ENCODE measurements at regions not wholly inside any gene's neighbourhood (a gene's known extent, or its start where the extent isn't known, plus 50 kb on each side); places are given as distances from the start of the nearest gene placed in this dataset.
"Not testable (repeated sequence)": the region's sequence is repeated elsewhere in the genome, so short reads cannot be mapped to it uniquely, and the experiment has no call there.

GRCh38 chr6:134814076-134814695 is 135.7 kb downstream of the ALDH8A1 start:
- no peaks in the 10 kb centered on the region for H3K27me3 ChIP-seq (ENCODE audit: insufficient read depth, low read length)

DNA sequence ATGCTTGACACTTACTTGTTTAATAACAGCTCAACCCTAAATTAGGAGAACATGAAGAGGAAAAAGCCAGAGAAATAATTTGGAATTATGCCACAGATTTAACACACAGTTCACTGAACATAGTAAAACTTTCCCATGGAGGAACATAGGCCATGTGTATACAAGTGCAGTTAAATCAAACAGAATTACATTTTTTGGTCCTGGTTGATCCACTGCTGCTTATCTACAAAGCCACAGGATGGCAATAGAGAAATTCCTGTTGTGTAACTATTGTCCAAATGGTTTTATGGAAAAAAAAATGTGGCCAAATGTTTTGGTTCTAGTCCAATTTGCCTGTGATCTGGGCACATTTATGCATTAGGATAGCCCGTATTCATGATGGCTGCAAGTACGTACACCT is 136.8 kb downstream of the ALDH8A1 start:
- no peaks in the 10 kb centered on the region for H3K9me3 ChIP-seq (ENCODE audit: low read depth, low read length)
- no peaks in the 10 kb centered on the region for H3K4me1 ChIP-seq (ENCODE audit: insufficient read depth, low read length)
- H3K27me3 ChIP-seq (ENCODE audit: insufficient read depth, low read length), result no peaks in the 10 kb centered on the region
- no peak overlapping the region for H3K4me3 ChIP-seq (ENCODE audit: low read length)

More at GRCh38 chr6:134814076-134814695, 135.7 kb downstream of the ALDH8A1 start:
- Histone ChIP-seq H3K4me3 (ENCODE audit: low read length) (no peak overlapping the region), H3K4me1 (ENCODE audit: insufficient read depth, low read length) (no peaks in the 10 kb centered on the region), H3K9me3 (ENCODE audit: low read depth, low read length) (no peaks in the 10 kb centered on the region)

DNA sequence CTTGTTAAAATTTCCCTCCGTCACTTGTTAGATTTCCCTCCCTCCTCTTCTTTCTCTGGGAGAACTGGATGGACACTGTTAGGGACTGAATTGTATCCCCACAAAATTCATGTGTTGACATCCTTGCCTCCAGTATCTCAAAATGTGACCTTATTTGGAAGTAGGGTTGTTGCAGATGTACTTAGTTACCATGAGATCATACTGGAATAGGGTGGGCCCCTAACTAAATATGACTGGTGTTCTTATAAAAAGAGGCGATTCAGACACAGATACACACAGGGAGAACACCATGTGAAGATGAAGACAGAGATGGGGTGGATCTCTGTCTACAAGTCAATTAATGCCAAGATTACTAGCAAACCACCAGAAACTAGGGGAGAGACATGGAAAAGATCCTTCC is 139.5 kb downstream of the ALDH8A1 start:
- H3K9me3 ChIP-seq (ENCODE audit: low read depth, low read length), result no peaks in the 10 kb centered on the region
- H3K27me3 ChIP-seq (ENCODE audit: insufficient read depth, low read length), result no peaks in the 10 kb centered on the region
- no peak overlapping the region for H3K4me3 ChIP-seq (ENCODE audit: low read length)
- no peaks in the 10 kb centered on the region for H3K4me1 ChIP-seq (ENCODE audit: insufficient read depth, low read length)

DNA sequence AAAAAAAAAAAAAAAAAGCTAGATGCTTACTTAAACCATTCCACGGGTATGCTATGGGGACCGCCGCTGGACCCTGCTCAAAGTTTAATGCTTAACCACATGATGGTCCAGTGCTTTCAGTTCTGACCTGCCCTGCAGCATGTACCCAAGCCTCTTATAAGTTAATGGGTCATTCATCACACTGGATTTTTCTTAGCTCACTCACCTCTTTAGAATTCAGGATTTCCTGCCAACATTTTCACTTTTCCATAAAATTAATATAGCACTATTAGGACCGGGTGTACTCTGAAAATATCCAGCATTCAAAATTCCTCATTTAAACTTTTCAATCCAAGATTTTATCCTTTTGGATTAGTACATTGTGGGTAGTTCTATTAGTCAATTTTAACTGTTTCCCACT is 140.8 kb downstream of the ALDH8A1 start:
- Histone ChIP-seq H3K4me1 (ENCODE audit: insufficient read depth, low read length) (no peaks in the 10 kb centered on the region), H3K4me3 (ENCODE audit: low read length) (no peak overlapping the region), H3K9me3 (ENCODE audit: low read depth, low read length) (no peaks in the 10 kb centered on the region), H3K27me3 (ENCODE audit: insufficient read depth, low read length) (no peaks in the 10 kb centered on the region)

- Histone ChIP-seq H3K4me1 (ENCODE audit: insufficient read depth, low read length) (no peaks in the 10 kb centered on the region), H3K4me3 (ENCODE audit: low read length) (no peak overlapping the region), H3K9me3 (ENCODE audit: low read depth, low read length) (no peaks in the 10 kb centered on the region), H3K27me3 (ENCODE audit: insufficient read depth, low read length) (no peaks in the 10 kb centered on the region)
Observed at GRCh38 chr6:134806180-134806798, 143.6 kb downstream of the ALDH8A1 start.

DNA sequence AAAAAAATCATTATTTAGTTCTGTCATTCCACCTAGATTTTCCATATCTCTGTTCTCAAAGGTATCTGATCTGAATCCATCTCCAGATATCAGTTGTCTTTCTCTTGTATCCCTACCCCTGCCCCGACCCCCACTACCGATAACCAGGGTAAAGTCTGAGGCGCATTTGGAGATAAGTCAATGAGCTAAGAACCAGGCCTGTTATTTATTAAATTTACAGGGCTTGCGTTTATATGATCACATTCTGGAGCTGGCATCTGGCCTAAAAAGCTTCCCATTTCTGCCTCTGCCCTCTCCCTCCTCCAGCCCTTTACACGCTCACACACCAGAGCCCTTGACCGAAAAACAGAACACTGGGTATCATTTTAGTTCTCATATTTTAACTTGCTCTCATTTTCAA is 144.7 kb downstream of the ALDH8A1 start:
- Histone ChIP-seq H3K9me3 (ENCODE audit: low read depth, low read length) (no peaks in the 10 kb centered on the region), H3K4me1 (ENCODE audit: insufficient read depth, low read length) (no peaks in the 10 kb centered on the region), H3K4me3 (ENCODE audit: low read length) (no peak overlapping the region), H3K27me3 (ENCODE audit: insufficient read depth, low read length) (no peaks in the 10 kb centered on the region)

- H3K9me3 ChIP-seq (ENCODE audit: low read depth, low read length); H3K27me3 ChIP-seq (ENCODE audit: insufficient read depth, low read length); H3K4me1 ChIP-seq (ENCODE audit: insufficient read depth, low read length); H3K4me3 ChIP-seq (ENCODE audit: low read length): not testable (repeated sequence)
Observed at GRCh38 chr6:134804311-134804710, 145.6 kb downstream of the ALDH8A1 start.

- Histone ChIP-seq H3K4me1 (ENCODE audit: insufficient read depth, low read length) (no peaks in the 10 kb centered on the region), H3K27me3 (ENCODE audit: insufficient read depth, low read length) (peaks cover 3% of the 10 kb centered on the region), H3K9me3 (ENCODE audit: low read depth, low read length) (no peaks in the 10 kb centered on the region)
Observed at GRCh38 chr6:134802426-134803058, 147.4 kb downstream of the ALDH8A1 start.

GRCh38 chr6:134797400-134798113 is 152.3 kb downstream of the ALDH8A1 start:
- H3K4me1 ChIP-seq (ENCODE audit: insufficient read depth, low read length), result no peaks in the 10 kb centered on the region
- no peaks in the 10 kb centered on the region for H3K9me3 ChIP-seq (ENCODE audit: low read depth, low read length)
- peaks cover 3% of the 10 kb centered on the region for H3K27me3 ChIP-seq (ENCODE audit: insufficient read depth, low read length)
- H3K4me3 ChIP-seq (ENCODE audit: low read length), result no peak overlapping the region

More at GRCh38 chr6:134802426-134803058, 147.4 kb downstream of the ALDH8A1 start:
- H3K4me3 ChIP-seq (ENCODE audit: low read length), result no peak overlapping the region

DNA sequence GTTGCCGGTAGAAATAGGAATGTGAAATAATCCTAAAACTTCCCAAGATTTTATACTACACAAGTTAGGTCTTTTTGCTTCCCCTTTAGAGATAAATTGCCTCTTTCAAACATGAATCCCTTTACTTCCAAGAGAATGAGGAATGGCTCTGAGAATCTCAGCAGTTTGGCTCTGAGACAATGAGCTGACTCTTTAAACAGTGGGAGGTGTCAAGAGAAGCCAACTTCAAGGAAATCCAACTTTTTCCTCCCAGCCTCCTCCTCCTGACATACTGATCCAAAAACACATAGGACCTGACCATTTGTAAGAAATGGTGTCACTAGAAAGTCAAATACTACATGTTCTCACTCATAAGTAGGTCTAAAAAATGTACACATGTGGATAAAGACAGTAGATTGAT is 154.2 kb downstream of the ALDH8A1 start:
- H3K27me3 ChIP-seq (ENCODE audit: insufficient read depth, low read length), result peaks cover 3% of the 10 kb centered on the region
- no peaks in the 10 kb centered on the region for H3K4me1 ChIP-seq (ENCODE audit: insufficient read depth, low read length)
- peaks cover 15% of the 10 kb centered on the region for H3K9me3 ChIP-seq (ENCODE audit: low read depth, low read length)
- H3K4me3 ChIP-seq (ENCODE audit: low read length), result no peak overlapping the region

- Histone ChIP-seq H3K4me1 (ENCODE audit: insufficient read depth, low read length) (no peaks in the 10 kb centered on the region), H3K27me3 (ENCODE audit: insufficient read depth, low read length) (peaks cover 3% of the 10 kb centered on the region), H3K4me3 (ENCODE audit: low read length) (no peak overlapping the region), H3K9me3 (ENCODE audit: low read depth, low read length) (peaks cover 18% of the 10 kb centered on the region)
Observed at GRCh38 chr6:134795001-134795400, 154.9 kb downstream of the ALDH8A1 start.

GRCh38 chr6:134791243-134791843 is 158.6 kb downstream of the ALDH8A1 start:
- not testable (repeated sequence) for H3K27me3 ChIP-seq (ENCODE audit: insufficient read depth, low read length); H3K4me1 ChIP-seq (ENCODE audit: insufficient read depth, low read length)
- H3K9me3 ChIP-seq (ENCODE audit: low read depth, low read length), result peaks cover 18% of the 10 kb centered on the region

GRCh38 chr6:134787261-134787877 is 162.5 kb downstream of the ALDH8A1 start:
- Histone ChIP-seq H3K27me3 (ENCODE audit: insufficient read depth, low read length) (no peaks in the 10 kb centered on the region), H3K4me1 (ENCODE audit: insufficient read depth, low read length) (no peaks in the 10 kb centered on the region), H3K9me3 (ENCODE audit: low read depth, low read length) (peaks cover 18% of the 10 kb centered on the region), H3K4me3 (ENCODE audit: low read length) (no peak overlapping the region)

More at GRCh38 chr6:134791243-134791843, 158.6 kb downstream of the ALDH8A1 start:
- not testable (repeated sequence) for H3K4me3 ChIP-seq (ENCODE audit: low read length)

GRCh38 chr6:134784336-134784735 is 165.6 kb downstream of the ALDH8A1 start:
- H3K4me3 ChIP-seq (ENCODE audit: low read length), result no peak overlapping the region
- H3K9me3 ChIP-seq (ENCODE audit: low read depth, low read length), result no peaks in the 10 kb centered on the region
- no peaks in the 10 kb centered on the region for H3K4me1 ChIP-seq (ENCODE audit: insufficient read depth, low read length)
- H3K27me3 ChIP-seq (ENCODE audit: insufficient read depth, low read length), result no peaks in the 10 kb centered on the region
